ENCODE measurements at regions not wholly inside any gene's neighbourhood (a gene's known extent, or its start where the extent isn't known, plus 50 kb on each side); places are given as distances from the start of the nearest gene placed in this dataset.
A peak's percentile ranks its signal among the peaks of the same experiment; 100 is the strongest.

- no peak for DNase-seq (ENCODE audit: low read depth)
Measured at GRCh38 chr7:46143421-46143820, 222.3 kb upstream of the IGFBP3 start.

DNA sequence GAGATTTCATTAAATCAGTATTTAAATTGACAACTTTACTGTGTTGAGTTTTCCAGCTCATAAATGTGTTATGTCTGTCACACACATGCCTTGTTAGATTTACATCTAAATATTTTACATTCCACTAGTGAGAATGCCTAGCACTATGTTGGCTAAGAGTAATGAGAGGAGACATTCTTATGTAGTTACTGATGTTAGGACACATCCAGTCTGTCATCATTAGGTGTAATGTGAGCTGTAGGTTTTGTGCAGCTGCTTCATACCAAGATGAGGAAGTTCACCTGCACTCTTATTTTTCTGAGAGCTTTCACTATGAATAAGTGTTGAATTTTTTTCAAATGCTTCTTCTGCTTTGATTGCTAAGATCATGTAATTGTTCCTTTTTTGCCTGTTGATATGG is 218.0 kb upstream of the IGFBP3 start:
- DNase-seq (ENCODE audit: low read depth) = peak; percentile 65

DNA sequence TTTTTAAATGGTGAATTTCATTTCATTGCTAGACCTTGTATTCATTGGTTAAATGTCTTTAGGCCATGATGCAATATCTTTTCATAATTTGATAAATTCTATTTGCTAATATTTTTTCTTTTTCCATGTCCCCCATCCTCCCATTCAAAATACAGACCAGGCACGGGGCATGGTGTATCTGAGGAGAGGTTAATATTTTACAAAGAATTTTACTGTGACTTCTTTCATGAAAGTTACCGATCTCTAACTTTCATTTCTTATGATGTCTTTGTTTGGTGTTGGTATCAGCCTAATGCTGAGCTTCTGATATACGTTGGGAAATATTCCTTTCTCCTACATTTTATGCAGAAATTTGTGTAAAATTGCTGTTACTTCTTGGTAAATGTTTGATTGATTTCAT is 216.7 kb upstream of the IGFBP3 start:
- DNase-seq (ENCODE audit: low read depth) = no peak

- DNase-seq (ENCODE audit: low read depth) = no peak
Measured at GRCh38 chr7:46135557-46135956, 214.5 kb upstream of the IGFBP3 start.

DNA sequence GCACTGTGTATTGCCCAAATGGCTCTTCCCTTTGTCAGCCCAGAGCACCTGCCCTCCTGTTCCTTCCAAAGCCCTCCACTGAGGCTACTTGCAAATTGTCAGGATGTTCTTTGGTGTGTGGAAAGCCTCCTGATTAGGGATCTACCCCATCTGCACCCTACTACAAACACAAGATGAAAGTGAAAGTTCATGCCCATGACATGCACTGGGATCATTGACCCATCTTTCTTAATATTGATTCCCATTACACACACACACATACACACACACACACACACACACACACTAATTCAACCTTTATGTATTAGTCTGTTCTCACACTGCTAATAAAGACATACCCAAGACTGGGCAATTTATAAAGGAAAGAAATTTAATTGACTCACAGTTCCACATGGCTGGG is 213.7 kb upstream of the IGFBP3 start:
- no peak for DNase-seq (ENCODE audit: low read depth)

DNA sequence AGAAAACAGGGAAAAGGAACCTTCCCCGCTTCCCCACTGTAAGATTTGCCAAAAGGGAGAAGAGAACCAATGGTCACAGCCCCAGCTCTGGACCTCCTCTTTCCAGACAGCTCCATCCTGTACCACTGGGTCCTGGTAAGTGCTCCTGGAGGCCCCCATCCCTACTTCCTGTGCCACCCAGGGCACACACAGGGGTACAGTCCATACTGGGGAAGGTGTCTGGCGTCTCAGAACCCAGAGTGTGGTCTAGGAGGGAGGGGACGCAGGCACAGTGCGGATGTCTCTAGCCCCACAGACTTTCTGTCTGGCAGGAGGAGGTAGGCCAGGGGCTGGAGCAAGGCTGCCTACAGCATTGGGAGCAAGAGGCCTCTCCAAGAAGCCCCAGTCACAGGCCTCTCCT is 213.3 kb upstream of the IGFBP3 start:
- DNase-seq (ENCODE audit: low read depth) = no peak

GRCh38 chr7:46133751-46134150 is 212.7 kb upstream of the IGFBP3 start:
- peak; percentile 25 for DNase-seq (ENCODE audit: low read depth)

- DNase-seq (ENCODE audit: low read depth) = peak; percentile 38
Measured at GRCh38 chr7:46133072-46133471, 212.0 kb upstream of the IGFBP3 start.

- DNase-seq (ENCODE audit: low read depth) = peak; percentile 40
Measured at GRCh38 chr7:46131916-46132795, 211.1 kb upstream of the IGFBP3 start.

- no peak for DNase-seq (ENCODE audit: low read depth)
Measured at GRCh38 chr7:46129831-46130230, 208.8 kb upstream of the IGFBP3 start.

- DNase-seq (ENCODE audit: low read depth) = no peak
Measured at GRCh38 chr7:46127814-46128213, 206.7 kb upstream of the IGFBP3 start.

- no peak for DNase-seq (ENCODE audit: low read depth)
Measured at GRCh38 chr7:46126675-46127300, 205.7 kb upstream of the IGFBP3 start.

- no peak for DNase-seq (ENCODE audit: low read depth)
Measured at GRCh38 chr7:46123756-46124343, 202.8 kb upstream of the IGFBP3 start.

- peak; percentile 47 for DNase-seq (ENCODE audit: low read depth)
Measured at GRCh38 chr7:46115410-46115809, 194.3 kb upstream of the IGFBP3 start.

- DNase-seq (ENCODE audit: low read depth) = no peak
Measured at GRCh38 chr7:46109437-46109836, 188.4 kb upstream of the IGFBP3 start.

- DNase-seq (ENCODE audit: low read depth) = no peak
Measured at GRCh38 chr7:46108272-46108671, 187.2 kb upstream of the IGFBP3 start.

DNA sequence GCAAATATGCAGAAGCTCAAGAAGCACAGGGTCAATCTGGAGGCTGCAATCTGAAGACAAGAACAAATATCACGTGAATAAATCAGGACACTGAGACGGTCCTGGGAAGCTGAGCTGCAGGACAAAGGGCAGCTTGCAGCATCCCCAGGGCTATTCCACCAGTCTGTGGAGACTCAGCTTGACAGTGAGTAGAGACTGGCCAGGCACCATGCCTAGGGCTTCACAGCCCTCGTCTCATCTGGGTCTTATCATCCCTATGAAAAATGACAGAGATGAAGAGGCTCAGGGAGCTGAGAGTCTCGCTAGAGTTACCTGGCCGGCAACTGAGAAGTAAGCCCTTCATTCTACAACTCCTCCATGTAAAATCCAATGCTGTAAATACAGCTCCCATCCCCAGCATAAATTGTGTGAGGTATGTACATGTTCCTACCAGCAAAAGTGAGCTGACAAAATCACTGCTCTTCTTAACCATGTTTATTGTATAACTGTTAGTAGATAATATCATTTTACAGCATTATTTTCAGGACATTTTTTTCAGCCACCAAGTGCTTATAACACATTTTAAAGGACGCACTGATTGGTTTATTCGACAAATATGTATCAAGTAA is 186.6 kb upstream of the IGFBP3 start:
- no peak for DNase-seq (ENCODE audit: low read depth)

DNA sequence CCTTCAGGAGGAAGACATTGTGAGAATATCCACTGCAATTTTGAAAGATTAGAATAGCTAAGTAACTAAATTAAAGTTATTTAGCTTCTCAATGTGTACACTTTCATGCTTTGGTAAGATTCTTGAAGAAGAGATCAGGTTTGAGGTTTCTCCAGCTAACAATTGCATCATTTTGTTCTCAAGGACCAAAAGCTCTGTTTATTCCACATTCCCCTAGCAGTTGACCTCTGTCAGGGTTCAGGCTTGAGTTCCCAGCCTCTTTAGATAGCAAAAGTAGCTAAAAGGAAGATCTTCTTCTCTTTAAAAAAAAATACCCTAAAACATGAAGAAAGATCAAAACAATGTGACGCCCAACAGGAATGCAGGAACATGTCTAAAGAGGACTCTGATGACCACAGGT is 179.4 kb upstream of the IGFBP3 start:
- DNase-seq (ENCODE audit: low read depth) = no peak

DNA sequence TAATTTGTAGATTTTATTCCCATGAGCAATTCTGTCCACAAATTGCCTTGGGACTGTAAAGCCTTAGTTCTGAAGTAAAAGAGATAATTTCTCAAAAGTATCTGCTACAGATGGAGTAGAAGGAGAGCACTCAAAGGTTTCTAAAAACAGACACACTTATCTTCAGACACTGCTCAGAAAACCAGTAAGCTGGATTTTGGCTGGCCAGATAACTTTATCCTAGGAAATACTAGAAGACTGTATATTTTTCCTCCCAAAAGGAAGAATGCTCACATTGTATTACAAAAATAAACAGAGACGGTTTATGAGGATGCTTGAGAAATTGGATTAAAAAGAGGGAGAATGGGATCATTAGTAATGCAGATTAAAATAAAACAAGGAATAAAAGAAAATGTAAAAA is 178.0 kb upstream of the IGFBP3 start:
- DNase-seq (ENCODE audit: low read depth) = no peak

DNA sequence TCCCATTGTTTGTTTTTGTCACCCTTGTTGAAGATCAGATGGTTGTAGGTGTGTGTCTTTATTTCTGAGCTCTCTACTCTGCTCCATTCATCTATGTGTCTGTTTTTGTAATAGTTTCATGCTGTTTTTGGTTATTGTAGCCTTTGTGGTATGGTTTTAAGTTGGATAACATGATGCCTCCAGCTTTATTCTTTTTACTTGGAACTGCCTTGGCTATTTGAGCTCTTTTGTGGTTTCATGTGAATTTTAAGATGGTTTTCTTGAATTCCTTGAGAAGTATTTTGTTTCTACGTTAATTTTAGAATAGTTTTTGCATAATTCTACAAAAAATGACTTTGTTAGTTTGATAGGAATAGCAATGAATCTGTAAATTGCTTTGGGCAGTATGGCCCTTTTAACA is 170.0 kb upstream of the IGFBP3 start:
- no peak for DNase-seq (ENCODE audit: low read depth)

GRCh38 chr7:46089281-46089680 is 168.2 kb upstream of the IGFBP3 start:
- no peak for DNase-seq (ENCODE audit: low read depth)

DNA sequence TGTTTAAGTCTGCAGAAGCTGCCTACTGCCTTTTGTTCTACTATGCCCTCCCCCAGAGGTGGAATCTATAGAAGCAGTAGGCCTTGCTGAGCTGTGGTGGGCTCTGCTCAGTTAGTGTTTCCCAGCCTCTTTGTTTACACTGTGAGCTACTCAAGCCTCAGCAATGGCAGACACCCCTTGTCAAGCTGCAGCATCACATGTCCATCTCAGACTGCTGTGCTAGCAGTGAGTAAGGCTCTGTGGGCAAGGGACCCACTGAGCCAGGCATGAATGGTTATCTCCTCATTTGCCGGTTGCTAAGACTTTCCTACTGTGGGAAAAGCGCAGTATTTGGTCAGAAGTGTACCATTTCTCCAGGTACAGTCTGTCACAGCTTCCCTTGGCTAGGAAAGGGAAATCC is 167.4 kb upstream of the IGFBP3 start:
- DNase-seq (ENCODE audit: low read depth) = peak; percentile 35
